NCI-H2227 (cell line): ENCODE measurements at regions not wholly inside any gene's neighbourhood (a gene's known extent, or its start where the extent isn't known, plus 50 kb on each side); places are given as distances from the start of the nearest gene placed in this dataset.
"Not testable (repeated sequence)": the region's sequence is repeated elsewhere in the genome, so short reads cannot be mapped to it uniquely, and the experiment has no call there.

Experiments
- DNase-seq: peaks from one replicate; lab custom pipeline; 2025; ENCODE audit not compliant: unreplicated experiment; lab: John Stamatoyannopoulos, UW

DNA sequence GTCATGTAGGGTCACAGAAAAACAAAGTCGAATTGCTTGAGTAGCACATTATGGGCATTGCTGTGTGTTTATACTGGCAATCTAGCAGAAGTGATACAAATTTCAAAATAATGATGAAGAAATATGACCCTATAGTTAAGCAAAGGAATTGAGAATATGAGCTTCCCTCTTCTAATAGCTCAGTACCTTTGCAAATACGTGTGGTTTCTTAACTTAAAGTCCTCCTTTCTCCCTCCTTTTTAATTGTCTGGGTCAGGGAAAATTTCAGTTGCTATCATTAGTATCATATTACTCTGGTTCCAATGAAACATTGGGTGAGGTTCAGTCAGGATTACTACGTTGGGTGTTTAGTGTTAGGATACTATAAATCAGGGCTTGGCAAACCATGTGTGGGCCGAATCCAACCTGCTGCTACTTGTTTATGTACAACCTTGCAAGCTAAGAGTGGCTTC, 166.8 kb upstream of the CARMIL1 start:
- DNase-seq = no peak

DNA sequence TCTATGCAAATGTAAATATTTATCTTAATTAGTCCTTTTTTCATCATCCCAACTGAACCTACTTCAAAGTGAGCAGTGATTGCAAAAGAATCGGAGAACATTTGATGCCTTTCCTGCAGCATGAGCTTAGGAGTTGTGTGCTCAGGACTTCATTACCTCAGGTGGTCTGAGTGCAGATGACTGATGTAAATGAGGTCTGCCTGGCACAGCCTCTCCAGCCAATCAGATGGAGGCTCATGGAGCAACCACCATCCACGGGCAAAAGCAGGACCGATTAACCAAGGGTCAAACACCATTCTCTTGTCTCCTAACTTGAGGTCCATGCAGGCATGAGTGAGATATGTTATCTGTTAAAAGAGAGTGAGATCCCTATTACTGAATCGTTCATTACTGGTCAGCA, 165.7 kb upstream of the CARMIL1 start:
- DNase-seq = no peak

DNA sequence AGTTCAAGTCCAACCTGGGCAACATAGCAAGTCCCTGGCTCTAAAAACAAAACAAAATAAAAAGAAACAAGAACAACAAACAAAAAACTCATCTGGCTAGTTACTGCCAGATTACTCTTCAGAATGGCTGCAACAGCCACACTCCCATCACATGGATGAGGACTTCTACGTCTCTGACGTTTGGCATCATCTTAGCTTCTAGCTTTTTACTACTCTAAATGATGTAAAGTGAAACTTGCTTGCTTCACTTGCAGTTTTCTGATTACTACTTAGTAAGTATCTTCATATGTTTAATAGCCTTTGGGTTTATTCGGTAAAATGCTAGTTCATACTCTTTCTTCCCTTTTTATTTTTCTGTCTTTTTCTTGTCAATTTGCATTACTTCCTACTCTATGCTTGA, 161.1 kb upstream of the CARMIL1 start:
- DNase-seq = no peak

DNA sequence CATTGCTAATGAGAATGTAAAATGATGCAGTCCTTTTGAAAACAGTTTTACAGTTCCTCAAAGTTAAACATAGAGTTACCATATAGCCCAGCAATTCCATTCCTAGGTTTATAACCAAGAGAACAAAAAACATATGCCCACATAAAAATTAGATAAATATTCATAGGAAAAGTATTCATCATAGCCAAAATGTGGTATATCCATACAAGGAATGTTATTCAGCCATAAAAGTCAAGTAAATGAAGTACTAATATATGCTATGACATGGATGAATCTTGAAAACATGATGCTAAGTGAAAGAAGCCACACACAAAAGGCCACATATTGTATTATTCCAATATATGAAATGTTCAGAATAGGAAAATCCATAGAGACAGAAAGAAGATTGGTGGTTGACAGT, 158.0 kb upstream of the CARMIL1 start:
- no peak for DNase-seq

DNA sequence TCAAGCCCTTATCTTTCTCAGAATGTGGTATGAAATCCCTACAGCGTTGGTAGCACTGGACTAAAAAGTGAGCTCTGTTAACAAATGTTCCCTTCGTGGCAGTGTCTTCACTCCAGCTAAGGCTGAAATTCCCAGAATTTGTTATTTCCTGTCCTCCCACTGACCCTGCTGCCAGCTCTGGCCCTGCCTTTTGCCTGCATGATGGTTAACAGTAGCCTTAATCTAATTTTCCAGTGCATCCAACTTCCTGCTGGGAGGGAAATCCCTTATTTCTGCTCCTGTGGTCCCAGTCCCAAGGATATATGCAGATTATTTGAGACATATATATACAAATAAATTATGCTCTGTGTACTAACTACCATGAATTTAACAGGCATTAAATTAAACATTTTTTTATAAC, 157.2 kb upstream of the CARMIL1 start:
- DNase-seq = no peak

DNA sequence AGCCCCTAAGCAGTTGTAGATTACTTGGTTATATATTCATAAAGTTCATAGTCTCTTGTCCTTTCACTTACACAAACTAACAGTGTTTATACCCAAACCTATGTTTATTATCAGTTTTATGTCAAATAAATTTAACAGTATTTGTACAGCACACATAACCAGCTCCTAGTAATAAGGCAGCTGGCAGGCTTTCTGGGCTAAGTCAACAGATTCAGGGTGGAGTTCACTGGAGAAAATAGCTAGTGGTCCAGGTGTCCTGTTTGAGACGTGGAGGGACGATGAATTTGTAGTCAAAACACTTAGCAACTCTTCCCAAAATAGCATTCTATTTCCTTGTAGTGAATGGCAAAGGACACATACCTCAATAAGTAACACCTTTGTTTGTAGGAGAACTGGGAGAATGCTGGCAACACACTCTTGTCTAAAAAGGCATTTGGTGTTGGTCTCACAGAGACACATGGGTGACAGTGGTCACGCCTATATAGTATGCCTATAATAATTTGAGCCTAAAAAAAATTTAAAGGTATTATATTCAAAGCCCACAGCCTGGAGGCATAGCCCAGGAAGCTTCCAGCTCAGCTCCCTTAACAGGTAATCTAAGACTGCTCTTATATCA, 156.4 kb upstream of the CARMIL1 start:
- DNase-seq = no peak

DNA sequence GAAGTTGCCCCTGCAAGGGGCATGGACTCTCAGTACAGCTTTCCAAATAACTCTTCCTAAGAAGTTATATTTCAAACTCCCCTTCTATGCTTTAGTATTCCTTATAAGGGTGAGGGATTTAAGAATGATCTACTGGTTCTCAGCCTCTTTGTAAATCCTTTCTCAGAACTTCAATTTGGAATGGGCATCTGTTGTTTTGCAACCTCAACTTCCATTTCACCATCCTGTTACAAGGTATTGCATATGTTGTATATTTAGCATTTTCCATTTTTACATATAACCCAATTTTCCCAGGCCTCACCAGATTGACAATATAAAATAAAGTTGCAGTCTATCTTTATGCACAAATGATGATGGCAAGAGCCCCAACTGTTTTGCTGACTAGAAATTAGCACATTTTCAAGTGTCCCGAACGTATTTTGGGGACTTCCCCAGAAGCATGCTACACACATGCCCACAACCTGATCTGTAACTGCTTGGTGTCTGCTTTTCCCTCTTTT, 154.9 kb upstream of the CARMIL1 start:
- DNase-seq = no peak

DNA sequence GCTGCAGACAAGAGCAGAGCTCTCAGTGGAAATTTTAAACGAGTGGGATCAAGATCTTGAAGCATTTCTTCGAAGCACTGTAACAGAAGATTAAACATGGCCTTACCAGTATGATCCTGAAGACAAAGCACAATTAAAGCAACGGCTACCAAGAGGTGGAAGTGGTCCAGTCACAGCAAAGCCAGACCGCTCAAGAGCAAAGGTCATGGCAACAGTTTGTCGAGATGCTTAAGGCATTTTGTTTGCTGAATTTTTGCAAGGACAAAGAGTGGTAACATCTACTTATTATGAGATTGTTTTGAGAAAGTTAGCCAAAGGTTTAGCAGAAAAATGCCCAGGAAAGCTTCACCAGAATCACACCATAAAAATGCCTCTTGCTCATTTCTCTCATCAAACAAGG, 153.4 kb upstream of the CARMIL1 start:
- DNase-seq = no peak

DNA sequence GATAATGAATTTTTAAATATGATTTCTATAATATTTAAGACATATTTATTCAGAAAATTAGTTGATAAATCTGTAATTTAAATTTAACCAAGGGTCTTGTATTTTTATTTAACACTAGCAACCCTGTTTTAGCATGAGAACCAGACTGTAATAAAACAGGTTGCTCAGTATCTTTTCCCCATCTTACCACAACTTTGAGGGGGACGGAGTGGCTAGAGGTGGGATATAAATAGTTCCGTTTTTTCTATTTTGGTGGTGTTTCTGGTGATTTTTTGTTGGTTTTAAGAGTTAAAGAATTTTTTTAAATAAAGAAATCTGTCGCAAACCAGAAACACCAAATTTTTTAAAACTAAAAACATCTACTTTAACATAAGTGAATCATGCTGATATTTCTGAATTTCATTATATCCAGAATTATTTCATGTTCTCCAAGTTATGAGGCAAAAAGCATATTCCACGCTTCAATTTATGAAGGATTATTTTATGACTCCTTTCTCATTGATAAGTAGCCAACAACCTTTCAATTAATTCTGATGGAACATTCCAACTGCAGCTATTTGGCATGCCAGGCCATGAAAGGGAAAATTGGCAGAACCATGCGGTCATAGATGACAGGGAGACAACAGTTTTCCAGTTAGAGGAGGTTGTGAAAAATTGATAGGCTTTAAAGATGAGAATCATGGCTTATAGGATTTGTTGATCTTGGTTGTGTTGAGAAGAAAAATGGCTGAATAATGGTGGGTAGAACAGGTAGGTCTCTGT, 151.9 kb upstream of the CARMIL1 start:
- no peak for DNase-seq

DNA sequence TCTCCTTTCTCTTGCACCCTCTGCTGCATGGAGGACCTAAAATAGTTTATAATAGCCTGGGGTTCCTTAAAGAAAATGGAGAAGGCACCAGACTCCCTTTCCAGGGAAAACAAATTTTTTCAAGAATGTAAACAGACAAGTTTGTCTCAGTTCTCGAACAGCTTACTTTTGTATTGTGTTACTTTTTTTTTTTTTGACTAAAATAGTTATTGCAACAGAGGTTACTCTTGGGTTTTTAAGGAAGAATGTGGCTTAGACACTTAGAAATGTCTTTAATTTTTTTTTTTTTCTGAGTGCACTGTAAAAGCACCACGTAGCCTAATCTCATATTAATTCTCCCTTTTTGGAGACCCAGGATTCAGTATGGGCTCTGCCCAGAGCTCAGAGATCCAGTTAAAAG, 148.7 kb upstream of the CARMIL1 start:
- DNase-seq = no peak

DNA sequence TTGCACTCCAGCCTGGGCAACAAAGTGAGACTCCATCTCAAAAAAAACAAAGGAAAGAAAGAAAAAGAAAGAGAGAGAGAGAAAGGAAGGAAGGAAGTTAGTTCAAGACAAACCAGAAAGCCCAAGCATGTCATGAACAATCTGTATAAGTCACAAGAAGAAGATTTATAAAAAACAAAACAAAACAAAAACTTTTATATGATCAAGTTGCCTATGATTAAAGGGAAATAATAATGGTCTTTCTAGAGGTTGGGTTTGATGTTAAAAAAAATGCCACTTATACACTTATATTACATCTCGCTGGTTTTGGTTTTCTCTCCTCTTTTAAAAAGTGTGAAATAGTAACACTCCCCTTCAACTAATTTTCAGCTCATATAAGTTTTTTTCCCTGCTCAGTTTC, 146.2 kb upstream of the CARMIL1 start:
- no peak for DNase-seq

DNA sequence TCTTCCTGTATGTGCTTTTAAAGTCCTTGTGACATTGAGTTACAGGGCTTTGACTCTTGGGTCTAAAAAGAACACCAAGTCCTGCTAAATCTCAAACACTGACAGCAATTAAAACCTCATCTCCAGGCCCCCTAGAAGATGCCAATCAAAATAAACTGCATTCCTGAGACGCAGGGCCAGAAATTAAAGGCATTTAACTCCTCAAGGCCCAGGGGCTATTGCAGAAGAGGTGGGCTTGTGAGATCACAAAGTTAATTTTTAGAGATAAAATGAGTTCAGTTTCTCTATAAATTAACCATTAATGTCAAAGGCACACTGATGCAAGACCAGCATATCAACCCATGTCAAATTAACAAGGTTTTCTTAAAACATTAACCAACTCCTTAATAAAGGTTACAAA, 145.6 kb upstream of the CARMIL1 start:
- no peak for DNase-seq

DNA sequence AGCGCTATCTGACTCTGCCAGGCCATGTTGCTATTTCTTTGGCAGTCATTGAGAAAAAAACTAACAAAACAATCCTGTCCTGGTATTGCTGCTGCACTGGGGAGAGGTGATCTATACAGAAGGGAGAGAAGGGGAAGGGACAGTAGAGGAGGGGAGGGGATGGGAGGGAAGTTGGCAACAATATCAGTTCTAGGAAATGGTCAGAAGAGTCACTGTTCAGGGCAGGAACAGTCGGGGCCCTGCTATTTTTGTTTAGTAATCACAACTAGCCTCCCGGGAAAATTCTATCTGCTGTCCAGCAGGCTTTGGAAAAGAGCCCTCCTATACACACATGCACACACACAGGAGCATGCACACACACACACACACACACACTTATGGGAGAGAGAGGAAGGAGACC, 142.3 kb upstream of the CARMIL1 start:
- no peak for DNase-seq

DNA sequence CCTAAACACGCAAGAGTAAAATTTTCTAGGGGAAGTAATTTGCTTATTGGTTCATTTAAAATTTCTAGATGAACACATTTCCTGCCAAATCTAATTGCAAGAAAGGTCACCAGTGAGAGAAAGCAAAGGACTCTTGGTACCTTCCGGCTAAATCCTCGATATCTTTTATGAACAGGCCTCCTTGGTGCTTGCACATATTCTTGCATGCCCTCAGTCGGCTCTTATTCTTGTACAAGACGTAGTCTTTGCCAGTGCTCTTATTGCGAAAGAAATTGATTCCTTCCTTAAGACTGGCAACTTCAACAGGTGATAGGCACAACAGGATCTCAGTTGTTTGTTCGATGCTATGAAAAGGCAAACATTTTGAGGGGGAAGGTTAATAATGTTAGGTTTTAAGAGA, 141.7 kb upstream of the CARMIL1 start:
- DNase-seq = no peak

DNA sequence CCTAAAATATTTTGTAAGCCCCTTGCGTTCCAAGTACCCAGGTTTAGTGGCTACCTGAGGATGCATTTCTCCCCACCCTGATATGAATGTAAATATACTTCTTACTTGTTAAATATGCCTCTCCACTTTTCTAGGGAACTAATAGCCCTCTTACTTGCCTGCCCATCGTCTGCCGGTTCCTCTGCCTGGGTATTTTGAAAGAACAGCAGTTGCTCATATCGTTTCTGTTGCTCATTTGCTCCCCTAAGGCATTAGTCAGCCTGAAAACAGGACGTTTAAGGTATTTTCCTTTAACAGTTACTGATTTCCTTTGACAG, 141.3 kb upstream of the CARMIL1 start:
- no peak for DNase-seq

DNA sequence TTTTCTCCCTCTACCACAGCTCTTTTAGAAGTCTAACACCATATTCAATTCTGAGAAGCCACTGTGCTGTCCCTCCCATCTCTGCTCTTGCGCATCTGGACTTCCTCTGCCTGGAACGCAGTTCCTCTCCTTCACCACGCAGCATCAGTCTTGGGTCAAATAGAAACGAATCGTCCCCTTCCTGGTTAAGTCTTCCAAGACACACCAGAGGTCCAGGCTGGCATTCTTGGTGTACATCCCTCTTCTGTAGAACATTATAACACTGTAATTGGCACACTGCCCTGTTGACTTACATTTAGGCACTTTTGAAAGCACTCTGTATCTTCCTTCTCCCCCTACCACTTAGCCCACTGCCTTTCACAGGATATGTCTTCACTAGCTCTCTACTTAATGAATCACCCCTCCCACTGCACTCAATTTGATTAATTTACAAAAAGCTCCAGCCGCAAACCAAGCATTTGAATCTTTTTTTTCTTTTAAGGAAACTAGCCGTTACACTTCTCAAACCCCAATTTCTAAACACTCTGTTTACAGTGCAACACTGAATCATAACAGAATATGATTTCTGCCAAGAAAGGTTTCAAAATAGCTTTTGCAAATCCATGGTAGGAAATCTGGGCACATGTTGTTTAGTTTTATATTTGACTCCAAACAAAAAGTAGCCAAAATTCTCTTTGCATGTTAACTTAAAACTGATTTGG, 140.8 kb upstream of the CARMIL1 start:
- DNase-seq = peak; percentile 44

DNA sequence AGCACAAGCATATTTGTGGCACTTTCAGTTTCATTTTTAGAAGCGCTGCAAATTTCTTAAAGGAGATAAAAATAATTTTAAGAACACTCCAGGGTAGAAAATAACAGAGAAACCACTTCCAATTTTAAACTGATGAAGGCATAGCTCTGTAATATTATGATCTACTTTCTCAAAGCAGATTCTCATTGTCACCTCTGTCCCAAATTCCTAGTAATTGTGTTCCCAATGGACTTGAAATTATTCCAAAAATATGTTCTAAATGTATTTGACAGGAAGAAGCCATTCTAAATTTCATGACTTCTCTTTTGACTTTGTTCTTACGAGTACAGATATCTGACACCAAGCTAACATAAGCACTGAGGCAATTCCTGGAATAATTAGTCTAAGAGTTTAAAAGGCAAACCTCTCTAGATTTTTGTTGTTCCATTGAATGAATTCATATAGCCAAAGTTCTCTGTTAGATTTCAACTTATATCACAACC, 140.2 kb upstream of the CARMIL1 start:
- no peak for DNase-seq

DNA sequence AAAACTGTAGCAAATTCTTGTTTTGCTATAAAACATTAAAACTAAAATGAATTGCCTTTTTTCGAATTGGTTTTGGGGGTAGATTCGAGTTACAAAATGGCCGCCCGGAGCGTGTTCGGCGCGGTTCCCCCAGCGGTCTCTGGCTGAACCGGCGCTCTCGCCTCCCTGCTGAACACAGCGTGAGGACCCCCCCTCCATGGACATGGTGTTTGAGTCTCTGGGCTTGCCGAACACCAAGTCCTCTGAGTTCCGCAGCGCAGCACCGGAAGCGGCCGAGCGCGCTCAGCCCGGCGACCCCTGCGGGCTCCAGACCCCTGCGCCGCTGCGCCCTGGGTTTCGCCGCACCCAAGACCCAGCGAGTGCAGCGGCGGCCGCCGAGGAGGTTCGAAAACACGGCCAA, 139.6 kb upstream of the CARMIL1 start:
- not testable (repeated sequence) for DNase-seq

DNA sequence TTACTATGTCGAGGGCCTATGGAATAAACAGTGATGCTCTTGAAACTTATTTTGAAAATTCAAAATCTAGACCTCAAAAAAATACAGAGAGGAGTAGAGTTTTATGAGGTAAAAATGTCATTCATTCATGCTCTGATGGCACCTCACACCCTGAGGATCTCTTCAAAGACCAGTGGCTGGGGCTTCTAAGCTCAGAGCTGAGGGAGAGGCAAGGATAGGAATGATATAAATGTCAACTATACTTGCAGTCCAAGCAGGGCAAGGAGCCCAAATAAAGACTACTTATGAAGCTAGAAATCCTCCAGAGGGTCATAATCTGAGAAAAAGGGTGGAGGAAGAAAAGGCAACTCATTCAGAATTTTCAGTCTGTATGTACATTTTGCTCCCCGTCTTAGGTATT, 136.7 kb upstream of the CARMIL1 start:
- DNase-seq = no peak

DNA sequence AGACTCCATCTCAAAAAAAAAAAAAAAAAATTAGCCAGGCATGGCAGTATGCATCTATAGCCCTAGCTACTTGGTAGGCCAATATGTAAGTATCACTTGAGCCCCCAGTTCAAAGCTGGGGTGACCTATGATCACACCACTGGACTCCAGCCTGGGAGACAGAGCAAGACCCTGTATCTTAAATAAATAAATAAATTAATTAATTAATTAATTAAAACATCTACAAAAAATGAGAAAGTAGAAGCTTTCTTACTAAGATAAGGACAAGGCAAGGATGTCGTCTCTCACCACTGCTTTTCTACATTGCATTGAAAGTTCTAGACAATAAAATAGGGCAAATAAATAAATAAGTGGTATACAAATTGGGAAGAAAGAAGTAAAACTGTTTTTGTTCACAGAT, 134.3 kb upstream of the CARMIL1 start:
- DNase-seq = no peak

DNA sequence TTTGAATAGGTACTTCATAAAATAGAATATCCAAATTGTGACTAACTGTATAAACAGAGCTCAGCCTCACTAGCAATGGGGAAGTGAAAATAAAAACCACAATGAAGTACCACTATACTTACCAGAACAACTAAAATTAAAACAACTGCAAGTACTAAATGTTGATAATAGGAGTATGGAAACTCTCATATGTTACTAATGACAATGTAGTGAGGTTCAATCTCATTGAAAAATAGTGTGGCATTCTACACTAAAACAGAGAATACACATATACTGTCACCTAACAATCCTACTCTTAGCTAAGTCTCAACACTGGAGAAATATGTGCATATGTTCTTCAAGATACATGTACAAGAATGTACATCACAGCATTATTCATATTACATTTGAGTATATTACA, 132.0 kb upstream of the CARMIL1 start:
- no peak for DNase-seq

DNA sequence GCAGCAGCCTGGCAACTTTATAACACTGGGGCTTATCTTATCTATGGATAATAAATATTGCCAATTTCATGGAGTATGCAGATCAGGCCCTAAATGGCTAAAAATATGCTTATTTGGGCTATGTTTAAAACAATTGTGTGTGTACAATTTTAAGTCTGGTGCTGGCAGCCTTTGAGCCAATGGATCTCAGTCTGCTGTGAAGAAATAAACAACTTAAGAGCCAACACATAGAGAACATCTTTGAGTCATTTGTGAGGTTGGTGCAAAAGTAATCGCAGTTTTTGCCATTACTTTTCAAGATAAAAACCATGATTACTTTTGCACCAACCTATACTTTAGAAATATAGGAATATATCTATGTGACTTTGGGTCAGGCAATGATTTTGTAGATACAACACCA, 129.1 kb upstream of the CARMIL1 start:
- no peak for DNase-seq
